GM12878 (cell line): ENCODE measurements at regions not wholly inside any gene's neighbourhood (a gene's known extent, or its start where the extent isn't known, plus 50 kb on each side); places are given as distances from the start of the nearest gene placed in this dataset.

Experiments
- MXI1 ChIP-seq: fragments of 150-350 bp; IDR thresholded peaks from 2 replicates; pipeline ENCODE4 v1.6.1; 2011; ENCODE audit warnings: low read depth, mild to moderate bottlenecking, inconsistent platforms, low read length, improper control_type of control experiment
- NRF1 ChIP-seq: conservative IDR thresholded peaks from 2 replicates; pipeline ENCODE4 v1.6.1; 2011; ENCODE audit warnings: mild to moderate bottlenecking, low read depth, low read length, improper control_type of control experiment
- SIN3A ChIP-seq: IDR thresholded peaks from 2 replicates; pipeline ENCODE4 v1.6.1; 2012; ENCODE audit warnings: low read depth, low read length, improper control_type of control experiment
- TF ChIP-seq, protein P1 (sequence below): fragments of 150-350 bp; IDR thresholded peaks from 2 replicates; pipeline ENCODE4 v1.6.1; 2016; ENCODE audit warnings: low read depth, low read length

DNA sequence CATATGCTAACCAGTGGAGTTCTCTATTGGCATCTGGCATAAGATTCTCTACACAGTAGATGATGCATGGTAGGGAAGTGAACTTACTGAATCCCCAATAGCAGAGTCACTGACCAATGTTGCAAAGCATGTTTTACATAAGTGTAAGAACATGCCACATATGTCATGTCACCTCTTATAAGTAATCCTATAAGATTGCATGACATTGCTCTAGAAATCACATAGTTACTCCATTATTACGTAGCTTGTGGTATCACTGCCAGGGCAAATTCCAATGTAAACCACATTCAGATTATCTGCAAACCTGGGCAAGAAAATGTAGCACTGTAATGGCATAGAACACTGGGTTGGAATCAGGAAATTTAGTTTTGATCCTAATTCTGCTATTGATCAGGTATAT, 198.2 kb upstream of the UMPS start:
- TF ChIP-seq NRF1 (no peak), SIN3A (no peak), MXI1 (no peak)
- TF ChIP-seq, protein P1, sequence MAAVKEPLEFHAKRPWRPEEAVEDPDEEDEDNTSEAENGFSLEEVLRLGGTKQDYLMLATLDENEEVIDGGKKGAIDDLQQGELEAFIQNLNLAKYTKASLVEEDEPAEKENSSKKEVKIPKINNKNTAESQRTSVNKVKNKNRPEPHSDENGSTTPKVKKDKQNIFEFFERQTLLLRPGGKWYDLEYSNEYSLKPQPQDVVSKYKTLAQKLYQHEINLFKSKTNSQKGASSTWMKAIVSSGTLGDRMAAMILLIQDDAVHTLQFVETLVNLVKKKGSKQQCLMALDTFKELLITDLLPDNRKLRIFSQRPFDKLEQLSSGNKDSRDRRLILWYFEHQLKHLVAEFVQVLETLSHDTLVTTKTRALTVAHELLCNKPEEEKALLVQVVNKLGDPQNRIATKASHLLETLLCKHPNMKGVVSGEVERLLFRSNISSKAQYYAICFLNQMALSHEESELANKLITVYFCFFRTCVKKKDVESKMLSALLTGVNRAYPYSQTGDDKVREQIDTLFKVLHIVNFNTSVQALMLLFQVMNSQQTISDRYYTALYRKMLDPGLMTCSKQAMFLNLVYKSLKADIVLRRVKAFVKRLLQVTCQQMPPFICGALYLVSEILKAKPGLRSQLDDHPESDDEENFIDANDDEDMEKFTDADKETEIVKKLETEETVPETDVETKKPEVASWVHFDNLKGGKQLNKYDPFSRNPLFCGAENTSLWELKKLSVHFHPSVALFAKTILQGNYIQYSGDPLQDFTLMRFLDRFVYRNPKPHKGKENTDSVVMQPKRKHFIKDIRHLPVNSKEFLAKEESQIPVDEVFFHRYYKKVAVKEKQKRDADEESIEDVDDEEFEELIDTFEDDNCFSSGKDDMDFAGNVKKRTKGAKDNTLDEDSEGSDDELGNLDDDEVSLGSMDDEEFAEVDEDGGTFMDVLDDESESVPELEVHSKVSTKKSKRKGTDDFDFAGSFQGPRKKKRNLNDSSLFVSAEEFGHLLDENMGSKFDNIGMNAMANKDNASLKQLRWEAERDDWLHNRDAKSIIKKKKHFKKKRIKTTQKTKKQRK: no peak
